GM12878 (cell line): ENCODE measurements at regions not wholly inside any gene's neighbourhood (a gene's known extent, or its start where the extent isn't known, plus 50 kb on each side); places are given as distances from the start of the nearest gene placed in this dataset.

ENCODE experiments used
- ATAC-seq: fragments of 200-7000 bp; cut with Tn5 transposase; 3 replicates; pipeline ENCODE4 v1.9.1; 2020; ENCODE audit warnings: mild to moderate bottlenecking, moderate library complexity
- BruUV-seq: library from RNA; stranded (reverse); fragments of 400-500 nt; replicated peaks from 2 replicates; lab custom pipeline; 2021; lab: Mats Ljungman, UMichigan
- CTCF ChIA-PET: fragments of 300-600 bp; sonication (Branson Sonifier 250); formaldehyde crosslinking; extraction: SDS; loops from one replicate; lab custom pipeline; 2021; ENCODE audit warnings: inconsistent platforms; lab: Yijun Ruan, JAX
- POLR2A ChIA-PET: fragments of 350-600 bp; formaldehyde crosslinking; extraction: SDS; loops from one replicate; lab custom pipeline; 2021; ENCODE audit warnings: inconsistent platforms; lab: Charles Lee
- RAD21 ChIA-PET: fragments of 300-600 bp; sonication (Branson Sonifier 250); formaldehyde crosslinking; loops from one replicate; lab custom pipeline; 2023; ENCODE audit warnings: antibody characterized with exemption; ENCODE audit not compliant: unreplicated experiment; lab: Charles Lee
- SMC1A ChIA-PET: fragments of 300-600 bp; sonication (Branson Sonifier 250); formaldehyde crosslinking; loops from one replicate; lab custom pipeline; 2023; ENCODE audit not compliant: unreplicated experiment, uncharacterized antibody; lab: Charles Lee
- DNase-seq: peaks from one replicate; pipeline ENCODE4 v3.0.0-alpha.2; 2011; ENCODE audit warnings: low read depth, low spot score
- FAIRE-seq: peaks from 3 replicates; lab custom pipeline; 2011; peaks lifted over from hg19 to GRCh38; lab: Jason Lieb, UNC
- H2AFZ ChIP-seq: 2 replicates; pipeline ENCODE4 v1.6.0; 2011; ENCODE audit warnings: low read depth, low read length, control low read depth; ENCODE audit not compliant: control insufficient read depth
- H3K27ac ChIP-seq: 2 replicates; pipeline ENCODE4 v1.5.1; 2011; ENCODE audit warnings: control low read depth; ENCODE audit not compliant: control insufficient read depth, insufficient read depth
- H3K27me3 ChIP-seq, 2 experiments: replicated peaks in 1 of 2; 2 replicates each; pipeline versions ENCODE4 v1.6.0 to v1.6.1; 2011; ENCODE audit warnings: low read length in 1 of 2; ENCODE audit not compliant: control insufficient read depth in 2 of 2, insufficient read depth in 2 of 2
- H3K36me3 ChIP-seq, 2 experiments: 2 replicates each; pipeline ENCODE4 v1.5.1; 2011; ENCODE audit warnings: low read length in 1 of 2; ENCODE audit not compliant: control insufficient read depth in 2 of 2, insufficient read depth in 2 of 2
- H3K4me1 ChIP-seq: 2 replicates; pipeline ENCODE4 v1.6.1; 2011; ENCODE audit warnings: mild to moderate bottlenecking, low read length, moderate library complexity, mixed read lengths; ENCODE audit not compliant: control insufficient read depth, insufficient read depth
- H3K4me2 ChIP-seq: 2 replicates; pipeline ENCODE4 v1.6.0; 2011; ENCODE audit warnings: control low read depth; ENCODE audit not compliant: control insufficient read depth, insufficient read depth
- H3K4me3 ChIP-seq: fragments of 200-600 bp; sonication (generic); 2 replicates; pipeline ENCODE4 v1.5.1; 2016
- H3K79me2 ChIP-seq: 2 replicates; pipeline ENCODE4 v1.6.0; 2011; ENCODE audit warnings: low read length; ENCODE audit not compliant: control insufficient read depth, insufficient read depth
- H3K9ac ChIP-seq: 2 replicates; pipeline ENCODE4 v1.8.0; 2011; ENCODE audit warnings: low read length, control low read depth, mixed read lengths; ENCODE audit not compliant: control insufficient read depth, insufficient read depth
- H3K9me3 ChIP-seq: replicated peaks from 3 replicates; pipeline ENCODE4 v1.5.1; 2011; ENCODE audit warnings: mild to moderate bottlenecking, low read length; ENCODE audit not compliant: control insufficient read depth, insufficient read depth
- H4K20me1 ChIP-seq: 2 replicates; pipeline ENCODE4 v1.6.0; 2011; ENCODE audit not compliant: control insufficient read depth, insufficient read depth
- CBFB ChIP-seq: IDR thresholded peaks from 2 replicates; pipeline ENCODE4 v1.6.1; 2016; ENCODE audit warnings: antibody characterized with exemption, low read depth
- CREM ChIP-seq: IDR thresholded peaks from 2 replicates; pipeline ENCODE4 v1.6.1; 2014; ENCODE audit warnings: antibody characterized with exemption, low read depth
- HDGF ChIP-seq: fragments of 450-650 bp; IDR thresholded peaks from 2 replicates; pipeline ENCODE4 v1.6.1; 2016; ENCODE audit warnings: antibody characterized with exemption
- MXI1 ChIP-seq: fragments of 150-350 bp; IDR thresholded peaks from 2 replicates; pipeline ENCODE4 v1.6.1; 2011; ENCODE audit warnings: low read depth, mild to moderate bottlenecking, inconsistent platforms, low read length, improper control_type of control experiment
- POLR2AphosphoS2 ChIP-seq: IDR thresholded peaks from 2 replicates; pipeline ENCODE4 v1.6.1; 2011; ENCODE audit warnings: low read depth, mild to moderate bottlenecking, low read length, improper control_type of control experiment, moderate library complexity
- RUNX3 ChIP-seq: IDR thresholded peaks from 2 replicates; pipeline ENCODE4 v1.6.1; 2012; ENCODE audit warnings: low read length, inconsistent platforms
- TARDBP ChIP-seq: IDR thresholded peaks from 2 replicates; pipeline ENCODE4 v1.6.1; 2016; ENCODE audit warnings: borderline replicate concordance
- ZNF217 ChIP-seq: fragments of 450-650 bp; IDR thresholded peaks from 2 replicates; pipeline ENCODE4 v1.6.1; 2017; ENCODE audit warnings: antibody characterized with exemption, mild to moderate bottlenecking
- WGBS: methylation state at CpG from one replicate; pipeline ENCODE4 v1.1.6; 2016; ENCODE audit warnings: low lambda C conversion rate; ENCODE audit not compliant: insufficient replicate concordance, insufficient coverage; ENCODE audit errors: missing lambda C conversion rate; 5-methylcytosine and 5-hydroxymethylcytosine counted together
- in situ Hi-C: fragments of 300-500 bp; cut with MboI; formaldehyde crosslinking; loops from 9 replicates; pipeline ENCODE4 v1.14.3; 2018; ENCODE audit warnings: mixed read lengths
- intact Hi-C: fragments of 100-400 bp; cut with micrococcal nuclease; formaldehyde crosslinking; loops from one replicate; pipeline ENCODE4 v1.14.2; 2022; ENCODE audit not compliant: unreplicated experiment
- TF ChIP-seq, protein P1 (sequence below): fragments of 450-650 bp; IDR thresholded peaks from 2 replicates; pipeline ENCODE4 v1.6.1; 2017; ENCODE audit warnings: antibody characterized with exemption, mild to moderate bottlenecking, moderate library complexity
- TF ChIP-seq, protein P2 (sequence below): IDR thresholded peaks from 2 replicates; pipeline ENCODE4 v1.6.1; 2012; ENCODE audit warnings: mild to moderate bottlenecking, low read depth, low read length
- TF ChIP-seq, protein P3 (sequence below): fragments of 450-650 bp; IDR thresholded peaks from 2 replicates; pipeline ENCODE4 v1.6.1; 2017; ENCODE audit warnings: mild to moderate bottlenecking, moderate library complexity

DNA sequence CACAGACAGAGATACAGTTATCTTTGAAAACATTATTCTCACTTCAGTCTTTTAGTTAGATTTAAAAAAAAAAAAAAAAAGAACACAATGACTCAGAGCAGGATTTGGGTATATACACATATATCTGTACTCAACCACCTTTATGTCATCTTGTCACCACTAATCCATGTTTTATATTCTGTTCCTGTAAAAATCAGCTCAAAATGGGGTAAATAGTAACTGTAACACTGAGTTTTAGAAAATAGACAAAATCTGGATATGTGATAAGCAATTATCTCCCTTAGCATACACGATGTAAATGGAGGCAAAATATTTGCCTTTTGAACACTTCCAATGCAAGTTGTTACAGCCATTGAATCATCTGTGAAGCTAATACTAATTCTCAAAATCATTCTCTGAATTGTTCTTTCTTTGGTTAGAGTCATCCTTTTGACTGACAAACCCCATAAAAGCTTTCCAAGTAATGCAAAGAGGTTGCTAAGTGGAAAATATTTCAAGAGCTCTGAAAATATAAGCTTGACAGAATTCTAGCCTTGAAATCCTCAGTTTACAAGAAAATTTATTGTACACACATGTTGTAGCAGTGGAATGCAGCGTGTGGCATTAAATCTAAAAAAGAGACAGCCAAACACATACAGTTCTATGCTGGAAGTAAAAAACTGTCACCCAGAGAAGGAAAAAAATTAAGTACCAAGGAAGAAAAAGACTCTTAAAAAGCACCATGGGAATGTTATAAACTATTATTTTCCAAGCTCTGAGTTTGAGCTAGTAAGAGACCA is 502.2 kb upstream of the PHF14 start:
- in situ Hi-C loops, result no loop called here
- no peaks in the 10 kb centered on the region for H4K20me1 ChIP-seq

More for the DNA sequence above, 502.2 kb upstream of the PHF14 start:
- Histone ChIP-seq H2AFZ (no peak overlapping the region), H3K27ac (no peak overlapping the region), H3K9me3 (no peaks in the 10 kb centered on the region), H3K79me2 (no peaks in the 10 kb centered on the region)
- RAD21 ChIA-PET, result no interaction called here
- TF ChIP-seq ZNF217 (no peak), CREM (no peak), MXI1 (no peak), TARDBP (no peak), CBFB (no peak), POLR2AphosphoS2 (no peak), RUNX3 (no peak), HDGF (no peak)
- TF ChIP-seq, protein P1, sequence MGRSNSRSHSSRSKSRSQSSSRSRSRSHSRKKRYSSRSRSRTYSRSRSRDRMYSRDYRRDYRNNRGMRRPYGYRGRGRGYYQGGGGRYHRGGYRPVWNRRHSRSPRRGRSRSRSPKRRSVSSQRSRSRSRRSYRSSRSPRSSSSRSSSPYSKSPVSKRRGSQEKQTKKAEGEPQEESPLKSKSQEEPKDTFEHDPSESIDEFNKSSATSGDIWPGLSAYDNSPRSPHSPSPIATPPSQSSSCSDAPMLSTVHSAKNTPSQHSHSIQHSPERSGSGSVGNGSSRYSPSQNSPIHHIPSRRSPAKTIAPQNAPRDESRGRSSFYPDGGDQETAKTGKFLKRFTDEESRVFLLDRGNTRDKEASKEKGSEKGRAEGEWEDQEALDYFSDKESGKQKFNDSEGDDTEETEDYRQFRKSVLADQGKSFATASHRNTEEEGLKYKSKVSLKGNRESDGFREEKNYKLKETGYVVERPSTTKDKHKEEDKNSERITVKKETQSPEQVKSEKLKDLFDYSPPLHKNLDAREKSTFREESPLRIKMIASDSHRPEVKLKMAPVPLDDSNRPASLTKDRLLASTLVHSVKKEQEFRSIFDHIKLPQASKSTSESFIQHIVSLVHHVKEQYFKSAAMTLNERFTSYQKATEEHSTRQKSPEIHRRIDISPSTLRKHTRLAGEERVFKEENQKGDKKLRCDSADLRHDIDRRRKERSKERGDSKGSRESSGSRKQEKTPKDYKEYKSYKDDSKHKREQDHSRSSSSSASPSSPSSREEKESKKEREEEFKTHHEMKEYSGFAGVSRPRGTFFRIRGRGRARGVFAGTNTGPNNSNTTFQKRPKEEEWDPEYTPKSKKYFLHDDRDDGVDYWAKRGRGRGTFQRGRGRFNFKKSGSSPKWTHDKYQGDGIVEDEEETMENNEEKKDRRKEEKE, result no peak
- TF ChIP-seq, protein P2, sequence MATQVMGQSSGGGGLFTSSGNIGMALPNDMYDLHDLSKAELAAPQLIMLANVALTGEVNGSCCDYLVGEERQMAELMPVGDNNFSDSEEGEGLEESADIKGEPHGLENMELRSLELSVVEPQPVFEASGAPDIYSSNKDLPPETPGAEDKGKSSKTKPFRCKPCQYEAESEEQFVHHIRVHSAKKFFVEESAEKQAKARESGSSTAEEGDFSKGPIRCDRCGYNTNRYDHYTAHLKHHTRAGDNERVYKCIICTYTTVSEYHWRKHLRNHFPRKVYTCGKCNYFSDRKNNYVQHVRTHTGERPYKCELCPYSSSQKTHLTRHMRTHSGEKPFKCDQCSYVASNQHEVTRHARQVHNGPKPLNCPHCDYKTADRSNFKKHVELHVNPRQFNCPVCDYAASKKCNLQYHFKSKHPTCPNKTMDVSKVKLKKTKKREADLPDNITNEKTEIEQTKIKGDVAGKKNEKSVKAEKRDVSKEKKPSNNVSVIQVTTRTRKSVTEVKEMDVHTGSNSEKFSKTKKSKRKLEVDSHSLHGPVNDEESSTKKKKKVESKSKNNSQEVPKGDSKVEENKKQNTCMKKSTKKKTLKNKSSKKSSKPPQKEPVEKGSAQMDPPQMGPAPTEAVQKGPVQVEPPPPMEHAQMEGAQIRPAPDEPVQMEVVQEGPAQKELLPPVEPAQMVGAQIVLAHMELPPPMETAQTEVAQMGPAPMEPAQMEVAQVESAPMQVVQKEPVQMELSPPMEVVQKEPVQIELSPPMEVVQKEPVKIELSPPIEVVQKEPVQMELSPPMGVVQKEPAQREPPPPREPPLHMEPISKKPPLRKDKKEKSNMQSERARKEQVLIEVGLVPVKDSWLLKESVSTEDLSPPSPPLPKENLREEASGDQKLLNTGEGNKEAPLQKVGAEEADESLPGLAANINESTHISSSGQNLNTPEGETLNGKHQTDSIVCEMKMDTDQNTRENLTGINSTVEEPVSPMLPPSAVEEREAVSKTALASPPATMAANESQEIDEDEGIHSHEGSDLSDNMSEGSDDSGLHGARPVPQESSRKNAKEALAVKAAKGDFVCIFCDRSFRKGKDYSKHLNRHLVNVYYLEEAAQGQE, result no peak
- TF ChIP-seq, protein P3, sequence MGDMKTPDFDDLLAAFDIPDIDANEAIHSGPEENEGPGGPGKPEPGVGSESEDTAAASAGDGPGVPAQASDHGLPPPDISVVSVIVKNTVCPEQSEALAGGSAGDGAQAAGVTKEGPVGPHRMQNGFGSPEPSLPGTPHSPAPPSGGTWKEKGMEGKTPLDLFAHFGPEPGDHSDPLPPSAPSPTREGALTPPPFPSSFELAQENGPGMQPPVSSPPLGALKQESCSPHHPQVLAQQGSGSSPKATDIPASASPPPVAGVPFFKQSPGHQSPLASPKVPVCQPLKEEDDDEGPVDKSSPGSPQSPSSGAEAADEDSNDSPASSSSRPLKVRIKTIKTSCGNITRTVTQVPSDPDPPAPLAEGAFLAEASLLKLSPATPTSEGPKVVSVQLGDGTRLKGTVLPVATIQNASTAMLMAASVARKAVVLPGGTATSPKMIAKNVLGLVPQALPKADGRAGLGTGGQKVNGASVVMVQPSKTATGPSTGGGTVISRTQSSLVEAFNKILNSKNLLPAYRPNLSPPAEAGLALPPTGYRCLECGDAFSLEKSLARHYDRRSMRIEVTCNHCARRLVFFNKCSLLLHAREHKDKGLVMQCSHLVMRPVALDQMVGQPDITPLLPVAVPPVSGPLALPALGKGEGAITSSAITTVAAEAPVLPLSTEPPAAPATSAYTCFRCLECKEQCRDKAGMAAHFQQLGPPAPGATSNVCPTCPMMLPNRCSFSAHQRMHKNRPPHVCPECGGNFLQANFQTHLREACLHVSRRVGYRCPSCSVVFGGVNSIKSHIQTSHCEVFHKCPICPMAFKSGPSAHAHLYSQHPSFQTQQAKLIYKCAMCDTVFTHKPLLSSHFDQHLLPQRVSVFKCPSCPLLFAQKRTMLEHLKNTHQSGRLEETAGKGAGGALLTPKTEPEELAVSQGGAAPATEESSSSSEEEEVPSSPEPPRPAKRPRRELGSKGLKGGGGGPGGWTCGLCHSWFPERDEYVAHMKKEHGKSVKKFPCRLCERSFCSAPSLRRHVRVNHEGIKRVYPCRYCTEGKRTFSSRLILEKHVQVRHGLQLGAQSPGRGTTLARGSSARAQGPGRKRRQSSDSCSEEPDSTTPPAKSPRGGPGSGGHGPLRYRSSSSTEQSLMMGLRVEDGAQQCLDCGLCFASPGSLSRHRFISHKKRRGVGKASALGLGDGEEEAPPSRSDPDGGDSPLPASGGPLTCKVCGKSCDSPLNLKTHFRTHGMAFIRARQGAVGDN, result no peak
- TF ChIP-seq, all 136 proteins: peak for 0
- Histone ChIP-seq H3K36me3 (no peaks in the 10 kb centered on the region), H3K4me2 (no peak overlapping the region), H3K4me3 (no peak overlapping the region), H3K4me1 (no peaks in the 10 kb centered on the region), H3K27me3 (no peaks in the 10 kb centered on the region), H3K9ac (no peak overlapping the region)
- DNase-seq (no peak), ATAC-seq (no peak), FAIRE-seq (no peak)
- ChIA-PET CTCF (interaction anchor here (0.9 kb wide), 1 partner anchor 417 kb away, joined by 3 read pairs; no protein-coding TSS in a partner anchor), POLR2A (no interaction called here), SMC1A (interaction anchor here (1.3 kb wide), 1 partner anchor 18 kb away, joined by 3 read pairs; no protein-coding TSS in a partner anchor)
- intact Hi-C loops, result no loop called here
- BruUV-seq, result no TSS peak
- 0% methylated on average over 2 of the region's 2 CpGs for WGBS
